Epithelial cell of proximal tubule (primary cell): ENCODE measurements at regions not wholly inside any gene's neighbourhood (a gene's known extent, or its start where the extent isn't known, plus 50 kb on each side); places are given as distances from the start of the nearest gene placed in this dataset.

Experiments
- DNase-seq: peaks from one replicate; pipeline ENCODE4 v3.0.0-alpha.2; 2011; ENCODE audit warnings: low read depth
- H3K4me3 ChIP-seq: 2 replicates; pipeline ENCODE4 v1.5.1; 2011; ENCODE audit warnings: low read depth, mild to moderate bottlenecking, low read length
- CTCF ChIP-seq: conservative IDR thresholded peaks from 2 replicates; pipeline ENCODE4 v1.5.1; 2012; ENCODE audit warnings: low read depth, mild to moderate bottlenecking, low read length

- DNase-seq = no peak
- no peak overlapping the region for H3K4me3 ChIP-seq
- TF ChIP-seq CTCF = no peak
Observed at GRCh38 chr6:5899216-5900045, 107.3 kb downstream of the NRN1 start.

- peak; percentile 9 for TF ChIP-seq CTCF
- no peak overlapping the region for H3K4me3 ChIP-seq
- DNase-seq = no peak
Observed at GRCh38 chr6:5898563-5898962, 108.2 kb downstream of the NRN1 start.

- DNase-seq = no peak
- no peak overlapping the region for H3K4me3 ChIP-seq
- TF ChIP-seq CTCF = no peak
Observed at GRCh38 chr6:5898102-5898501, 108.6 kb downstream of the NRN1 start.

- DNase-seq = no peak
- no peak overlapping the region for H3K4me3 ChIP-seq
- no peak for TF ChIP-seq CTCF
Observed at GRCh38 chr6:5896476-5897200, 110.1 kb downstream of the NRN1 start.

- no peak for DNase-seq
- no peak overlapping the region for H3K4me3 ChIP-seq
- TF ChIP-seq CTCF = no peak
Observed at GRCh38 chr6:5894357-5894756, 112.4 kb downstream of the NRN1 start.

GRCh38 chr6:5893295-5893694, 113.4 kb downstream of the NRN1 start:
- no peak overlapping the region for H3K4me3 ChIP-seq
- TF ChIP-seq CTCF = no peak
- no peak for DNase-seq
